Adrenal gland (tissue), 9 donors: ENCODE measurements at regions not wholly inside any gene's neighbourhood (a gene's known extent, or its start where the extent isn't known, plus 50 kb on each side); places are given as distances from the start of the nearest gene placed in this dataset.

ENCODE experiments used
- DNase-seq, 7 donors: peaks; one replicate each; pipeline ENCODE4 v3.0.0-alpha.2; 2019 to 2020
- H3K27ac ChIP-seq, 5 donors: fragments of 200-600 bp; sonication (generic) in 4 of 5; 1 replicate in 3 of 5; 2 replicates in 2 of 5; pipeline versions ENCODE4 v1.5.1 to v1.8.0; 2016 to 2020; ENCODE audit warnings: mild to moderate bottlenecking in 1 of 5
- H3K27me3 ChIP-seq: fragments of 200-600 bp; 2 replicates; pipeline ENCODE4 v1.8.0; 2021
- H3K36me3 ChIP-seq, 2 donors: fragments of 200-600 bp; replicated peaks in 1 of 2; 1 replicate in 1 of 2; 2 replicates in 1 of 2; pipeline versions ENCODE4 v1.5.1 to v1.8.0; 2018 to 2022
- H3K4me1 ChIP-seq, 2 donors: fragments of 200-600 bp; replicated peaks in 1 of 2; 1 replicate in 1 of 2; 2 replicates in 1 of 2; pipeline versions ENCODE4 v1.5.1 to v1.8.0; 2018 to 2021
- H3K4me3 ChIP-seq, 4 donors: fragments of 200-600 bp; sonication (generic) in 3 of 4; one replicate each; pipeline ENCODE4 v1.5.1; 2016 to 2018
- H3K9me3 ChIP-seq, 3 donors: fragments of 200-600 bp; sonication (generic) in 1 of 3; replicated peaks in 1 of 3; 1 replicate in 2 of 3; 2 replicates in 1 of 3; pipeline versions ENCODE4 v1.5.1 to v1.8.0; 2016 to 2021
- POLR2A ChIP-seq, 2 donors: fragments of 450-650 bp; IDR thresholded peaks; one replicate each; pipeline ENCODE4 v1.6.1; 2017; ENCODE audit warnings: antibody characterized with exemption in 2 of 2, mild to moderate bottlenecking in 2 of 2, moderate library complexity in 1 of 2
- whole genome bisulfite sequencing, 4 donors: extraction: QIAGEN DNeasy Blood & Tissue Kit in 2 of 4; methylation state at CpG; one replicate each; pipeline versions ENCODE4 v1.1.5 to v1.1.7; 2013 to 2017; 5-methylcytosine and 5-hydroxymethylcytosine counted together
- intact Hi-C, 2 donors: fragments of 100-400 bp; cut with DNase I; formaldehyde crosslinking; loops; one replicate each; pipeline versions ENCODE4 v1.14.1 to v1.15.0; 2022 to 2023
- TF ChIP-seq, protein P1 (sequence below), 6 experiments: fragments of 450-650 bp in 4 of 6; fragments of 200-600 bp in 2 of 6; sonication (generic) in 1 of 6; IDR thresholded peaks; 1 replicate in 5 of 6; 2 replicates in 1 of 6; pipeline versions ENCODE4 v1.5.1 to v1.8.0; 2016 to 2021; ENCODE audit warnings: antibody characterized with exemption in 6 of 6, mild to moderate bottlenecking in 2 of 6, moderate library complexity in 1 of 6
- donor health status: healthy with polysubstance abuse.
- donor health status: Bipolar disorder and iron deficiency.
- donor health status: DM: yes; HTN: yes; CAD: no.
- donor health status: DM: no; HTN: no; CAD: no.
- donor health status: DM: no; HTN: no; CAD: no.

DNA sequence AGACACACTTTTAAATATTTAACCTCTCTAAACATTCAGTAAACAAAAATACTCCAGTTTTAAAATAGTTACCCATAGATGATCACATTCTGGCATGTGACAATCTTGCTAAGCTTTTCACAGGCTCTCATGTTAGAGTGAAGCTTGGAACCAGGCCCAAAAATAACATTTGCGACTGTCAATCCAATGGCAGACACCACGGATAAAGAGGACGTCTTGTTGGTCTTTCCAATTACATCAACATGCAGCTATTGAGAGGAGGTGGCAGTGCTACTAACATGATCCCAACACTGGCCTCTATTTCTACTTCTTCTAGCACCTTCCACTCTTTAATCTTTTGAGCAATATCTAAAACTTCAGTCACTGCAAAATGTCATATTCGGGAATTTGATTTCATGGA is 970.8 kb upstream of the TENM3 start:
- WGBS, 4 donors, result 83 to 94% (median 88%) methylated on average over 4 of the region's 4 CpGs
- H3K27me3 ChIP-seq, result no peaks in the 10 kb centered on the region
- no peak for DNase-seq

DNA sequence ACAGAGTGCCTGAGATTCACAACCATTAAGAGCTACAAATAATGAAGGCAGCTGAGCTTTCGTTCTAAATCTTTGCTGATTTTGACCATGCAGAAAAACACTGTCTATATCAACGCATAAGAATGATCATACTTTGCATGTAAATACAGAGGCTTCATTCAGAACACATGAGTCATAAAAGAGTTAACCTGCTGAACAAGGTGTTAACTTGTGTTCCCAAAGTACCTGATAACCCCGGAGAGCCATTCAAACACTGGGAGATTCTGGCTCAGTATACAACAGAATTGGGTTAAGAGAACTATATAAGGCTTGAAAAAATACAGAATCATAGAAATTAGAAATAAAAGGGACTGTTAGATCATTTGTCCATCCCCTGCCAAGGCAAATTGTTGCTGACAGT is 964.3 kb upstream of the TENM3 start:
- Histone ChIP-seq H3K27ac (no peak overlapping the region), H3K36me3 (no peaks in the 10 kb centered on the region), H3K4me3 (no peak overlapping the region), H3K27me3 (no peaks in the 10 kb centered on the region), H3K9me3 (no peaks in the 10 kb centered on the region), H3K4me1 (no peaks in the 10 kb centered on the region)
- DNase-seq, result no peak
- TF ChIP-seq, protein P1, sequence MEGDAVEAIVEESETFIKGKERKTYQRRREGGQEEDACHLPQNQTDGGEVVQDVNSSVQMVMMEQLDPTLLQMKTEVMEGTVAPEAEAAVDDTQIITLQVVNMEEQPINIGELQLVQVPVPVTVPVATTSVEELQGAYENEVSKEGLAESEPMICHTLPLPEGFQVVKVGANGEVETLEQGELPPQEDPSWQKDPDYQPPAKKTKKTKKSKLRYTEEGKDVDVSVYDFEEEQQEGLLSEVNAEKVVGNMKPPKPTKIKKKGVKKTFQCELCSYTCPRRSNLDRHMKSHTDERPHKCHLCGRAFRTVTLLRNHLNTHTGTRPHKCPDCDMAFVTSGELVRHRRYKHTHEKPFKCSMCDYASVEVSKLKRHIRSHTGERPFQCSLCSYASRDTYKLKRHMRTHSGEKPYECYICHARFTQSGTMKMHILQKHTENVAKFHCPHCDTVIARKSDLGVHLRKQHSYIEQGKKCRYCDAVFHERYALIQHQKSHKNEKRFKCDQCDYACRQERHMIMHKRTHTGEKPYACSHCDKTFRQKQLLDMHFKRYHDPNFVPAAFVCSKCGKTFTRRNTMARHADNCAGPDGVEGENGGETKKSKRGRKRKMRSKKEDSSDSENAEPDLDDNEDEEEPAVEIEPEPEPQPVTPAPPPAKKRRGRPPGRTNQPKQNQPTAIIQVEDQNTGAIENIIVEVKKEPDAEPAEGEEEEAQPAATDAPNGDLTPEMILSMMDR (IDR thresholded peaks at IDR 0.05), result no peak
- no peak for TF ChIP-seq POLR2A (IDR thresholded peaks at IDR 0.05)
- intact Hi-C loops, result no loop called here
- WGBS, 4 donors, result 53 to 74% (median 67%) methylated on average over 3 of the region's 3 CpGs

More for the DNA sequence above, 970.8 kb upstream of the TENM3 start:
- no peak overlapping the region for H3K27ac ChIP-seq
- no peak overlapping the region for H3K4me3 ChIP-seq
- no peak for TF ChIP-seq POLR2A (IDR thresholded peaks at IDR 0.05)
- TF ChIP-seq, protein P1 (IDR thresholded peaks at IDR 0.05), result no peak
- H3K36me3 ChIP-seq, result no peaks in the 10 kb centered on the region
- H3K4me1 ChIP-seq, result no peaks in the 10 kb centered on the region
- H3K9me3 ChIP-seq, result no peaks in the 10 kb centered on the region
- intact Hi-C loops, result no loop called here

DNA sequence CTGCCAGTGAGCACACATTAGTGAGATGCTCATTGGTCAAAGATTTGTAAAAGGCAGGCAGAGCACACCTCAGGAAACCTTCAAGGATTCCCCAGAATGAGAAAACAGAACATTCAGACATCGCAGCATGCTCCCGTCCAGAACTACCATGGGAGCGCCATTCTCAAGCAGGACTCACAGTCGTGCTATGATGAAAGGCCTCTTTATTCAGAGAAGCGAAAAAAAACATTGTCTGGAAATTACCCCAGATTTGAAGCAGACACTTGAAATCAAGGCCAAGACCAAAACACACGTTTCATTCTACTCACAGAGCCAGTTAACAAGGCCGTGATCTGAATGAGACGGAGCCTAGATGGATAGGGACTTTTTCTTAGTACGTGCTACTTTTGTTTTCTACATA is 961.8 kb upstream of the TENM3 start:
- Histone ChIP-seq H3K4me3 (no peak overlapping the region), H3K27me3 (no peaks in the 10 kb centered on the region), H3K27ac (no peak overlapping the region), H3K9me3 (no peaks in the 10 kb centered on the region), H3K4me1 (no peaks in the 10 kb centered on the region), H3K36me3 (no peaks in the 10 kb centered on the region)
- 86 to 90% (median 89%) methylated on average over 9 of the region's 9 CpGs for WGBS, 4 donors
- TF ChIP-seq POLR2A (IDR thresholded peaks at IDR 0.05), result no peak
- TF ChIP-seq, protein P1 (IDR thresholded peaks at IDR 0.05), result no peak
- intact Hi-C loops, result no loop called here
- no peak for DNase-seq

DNA sequence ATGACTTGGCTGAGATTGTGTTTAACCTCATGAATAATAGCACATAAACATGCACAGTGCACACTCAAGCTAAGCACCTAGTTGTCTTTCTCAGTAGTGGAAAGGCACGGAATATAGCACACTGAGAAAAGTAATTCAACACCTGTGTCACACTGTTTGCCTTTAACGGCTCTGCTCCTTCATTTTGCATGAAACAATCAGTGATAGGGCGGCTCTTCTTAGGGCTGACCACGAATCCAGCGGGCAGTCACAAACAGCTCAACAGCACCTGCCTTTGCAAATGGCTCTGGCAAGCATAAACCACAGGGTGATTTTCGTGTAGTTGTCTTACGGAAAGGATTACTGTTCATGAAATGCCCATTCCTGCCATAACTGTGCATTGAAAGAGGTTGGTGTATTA is 954.0 kb upstream of the TENM3 start:
- H3K9me3 ChIP-seq, result no peaks in the 10 kb centered on the region
- intact Hi-C loops, result no loop called here
- 85 to 94% (median 89%) methylated on average over 7 of the region's 7 CpGs for WGBS, 4 donors

More for the DNA sequence above, 954.0 kb upstream of the TENM3 start:
- Histone ChIP-seq H3K4me1 (peaks cover 0 to 10% of the 10 kb centered on the region in 2 donors), H3K4me3 (no peak overlapping the region), H3K27ac (no peak overlapping the region), H3K27me3 (no peaks in the 10 kb centered on the region), H3K36me3 (no peaks in the 10 kb centered on the region)
- no peak for DNase-seq
- TF ChIP-seq, protein P1 (IDR thresholded peaks at IDR 0.05), result no peak
- no peak for TF ChIP-seq POLR2A (IDR thresholded peaks at IDR 0.05)
